Astrocyte (in vitro differentiated cells and primary cell): ENCODE measurements at regions not wholly inside any gene's neighbourhood (a gene's known extent, or its start where the extent isn't known, plus 50 kb on each side); places are given as distances from the start of the nearest gene placed in this dataset.

Experiments
- CTCF ChIP-seq: IDR thresholded peaks from 2 replicates; pipeline ENCODE4 v1.5.1; 2011; ENCODE audit warnings: low read depth, mild to moderate bottlenecking, inconsistent platforms, low read length, moderate library complexity; ENCODE audit not compliant: insufficient read depth
- EZH2 ChIP-seq: IDR thresholded peaks from 2 replicates; pipeline ENCODE4 v1.6.1; 2012; ENCODE audit warnings: mild to moderate bottlenecking, low read length, inconsistent platforms; ENCODE audit not compliant: insufficient read depth

- TF ChIP-seq CTCF (no peak), EZH2 (no peak)
These were observed 130.3 kb upstream of the MSX1 start for GRCh38 chr4:4729206-4729605.
